B cell (primary cell): ENCODE measurements at regions not wholly inside any gene's neighbourhood (a gene's known extent, or its start where the extent isn't known, plus 50 kb on each side); places are given as distances from the start of the nearest gene placed in this dataset.
A peak's percentile ranks its signal among the peaks of the same experiment; 100 is the strongest.

Source experiments
- ATAC-seq: fragments of 200-7000 bp; cut with Tn5 transposase; one replicate; pipeline ENCODE4 v1.10.0; 2021; ENCODE audit warnings: low read depth, mild to moderate bottlenecking, moderate number of reproducible peaks, moderate library complexity
- CTCF ChIA-PET: fragments of 350-600 bp; sonication (Branson Sonifier 250); formaldehyde crosslinking; loops from one replicate; lab custom pipeline; 2021; ENCODE audit warnings: antibody characterized with exemption, inconsistent platforms; lab: Charles Lee
- POLR2A ChIA-PET: fragments of 350-600 bp; sonication (Branson Sonifier 250); formaldehyde crosslinking; loops from one replicate; lab custom pipeline; 2021; ENCODE audit warnings: antibody characterized with exemption; lab: Charles Lee
- DNase-seq: peaks from one replicate; pipeline ENCODE4 v3.0.0; 2013
- H2AFZ ChIP-seq: 2 replicates; pipeline ENCODE4 v1.6.1; 2012; ENCODE audit warnings: mild to moderate bottlenecking, low read depth, low read length; ENCODE audit not compliant: insufficient read depth, poor library complexity, severe bottlenecking
- H3K27ac ChIP-seq, 2 donors: 1 replicate in 1 of 2; 2 replicates in 1 of 2; pipeline ENCODE4 v1.5.1; 2012 to 2013; ENCODE audit warnings: low read length in 2 of 2, mild to moderate bottlenecking in 2 of 2, moderate library complexity in 1 of 2
- H3K27me3 ChIP-seq, 4 experiments: fragments of 200-600 bp in 1 of 4; sonication (generic) in 1 of 4; replicated peaks in 1 of 4; 1 replicate in 2 of 4; 2 replicates in 2 of 4; pipeline versions ENCODE4 v1.6.1 to v1.7.0; 2013 to 2016; ENCODE audit warnings: low read length in 3 of 4, mild to moderate bottlenecking in 2 of 4, mixed read lengths in 1 of 4, moderate library complexity in 1 of 4; ENCODE audit not compliant: insufficient read depth in 4 of 4, control insufficient read depth in 3 of 4; ENCODE audit errors: control extremely low read depth in 1 of 4
- H3K36me3 ChIP-seq, 2 experiments: replicated peaks in 1 of 2; 1 replicate in 1 of 2; 2 replicates in 1 of 2; pipeline versions ENCODE4 v1.6.1 to v1.7.1; 2013; ENCODE audit warnings: low read length in 1 of 2; ENCODE audit not compliant: insufficient read depth in 2 of 2, control insufficient read depth in 1 of 2; ENCODE audit errors: control extremely low read depth in 1 of 2, extremely low read depth in 1 of 2
- H3K4me1 ChIP-seq, 2 donors: fragments of 200-600 bp in 1 of 2; sonication (generic) in 1 of 2; 1 replicate in 1 of 2; 2 replicates in 1 of 2; pipeline versions ENCODE4 v1.5.1 to v1.6.1; 2013 to 2017; ENCODE audit warnings: low read length in 2 of 2; ENCODE audit not compliant: control insufficient read depth in 2 of 2, insufficient read depth in 2 of 2
- H3K4me2 ChIP-seq: replicated peaks from 2 replicates; pipeline ENCODE3; 2012; ENCODE audit warnings: mild to moderate bottlenecking, low read depth, low read length; ENCODE audit not compliant: poor library complexity, severe bottlenecking
- H3K4me3 ChIP-seq, 5 experiments: fragments of 200-600 bp in 1 of 5; sonication (generic) in 1 of 5; 1 replicate in 3 of 5; 2 replicates in 2 of 5; pipeline versions ENCODE4 v1.5.1 to v1.7.0; 2011 to 2016; ENCODE audit warnings: low read length in 4 of 5, mild to moderate bottlenecking in 4 of 5, low read depth in 2 of 5, control low read depth in 1 of 5, moderate library complexity in 1 of 5; ENCODE audit not compliant: insufficient read depth in 1 of 5; ENCODE audit errors: control extremely low read depth in 1 of 5, extremely low read depth in 1 of 5
- H3K79me2 ChIP-seq: fragments of 200-600 bp; sonication (generic); one replicate; pipeline ENCODE4 v1.6.0; 2016; ENCODE audit warnings: low read length; ENCODE audit not compliant: control insufficient read depth, insufficient read depth
- H3K9ac ChIP-seq: fragments of 200-600 bp; sonication (generic); 2 replicates; pipeline ENCODE4 v1.6.1; 2017; ENCODE audit warnings: mild to moderate bottlenecking, low read length, moderate library complexity
- H3K9me3 ChIP-seq, 3 donors: one replicate each; pipeline versions ENCODE4 v1.6.1 to v1.7.1; 2013; ENCODE audit warnings: low read length in 2 of 3; ENCODE audit not compliant: control insufficient read depth in 2 of 3, insufficient read depth in 1 of 3; ENCODE audit errors: control extremely low read depth in 1 of 3
- H4K20me1 ChIP-seq: 2 replicates; pipeline ENCODE4 v1.6.0; 2012; ENCODE audit warnings: mild to moderate bottlenecking, low read length; ENCODE audit not compliant: insufficient read depth, control insufficient read depth, poor library complexity, severe bottlenecking
- H3K27ac Mint-ChIP-seq: one replicate; pipeline ENCODE4 v1.8.0; 2021; ENCODE audit warnings: mixed read lengths
- H3K27me3 Mint-ChIP-seq: one replicate; pipeline ENCODE4 v1.8.0; 2021; ENCODE audit warnings: mixed read lengths
- H3K4me1 Mint-ChIP-seq: one replicate; pipeline ENCODE4 v1.8.0; 2021; ENCODE audit warnings: mixed read lengths
- H3K4me3 Mint-ChIP-seq: one replicate; pipeline ENCODE4 v1.8.0; 2021; ENCODE audit warnings: mixed read lengths
- H3K9me3 Mint-ChIP-seq: one replicate; pipeline ENCODE4 v1.8.0; 2022; ENCODE audit warnings: mixed read lengths; ENCODE audit not compliant: insufficient read depth
- CTCF ChIP-seq: fragments of 200-600 bp; IDR thresholded peaks from one replicate; pipeline ENCODE4 v1.8.0; 2022; ENCODE audit warnings: antibody characterized with exemption, mild to moderate bottlenecking
- EZH2 ChIP-seq: IDR thresholded peaks from 2 replicates; pipeline ENCODE4 v1.6.1; 2012; ENCODE audit warnings: borderline replicate concordance, low read depth, mild to moderate bottlenecking, moderate library complexity, low read length; ENCODE audit not compliant: insufficient read depth, poor library complexity, severe bottlenecking
- WGBS: methylation state at CpG from one replicate; pipeline ENCODE4 v1.1.5; 2013; ENCODE audit warnings: missing lambda C conversion rate; ENCODE audit not compliant: insufficient coverage; 5-methylcytosine and 5-hydroxymethylcytosine counted together
- intact Hi-C: fragments of 100-400 bp; cut with micrococcal nuclease; formaldehyde crosslinking; loops from one replicate; pipeline ENCODE4 v1.10.0; 2022

- Histone ChIP-seq H3K4me1 (peaks cover 8 to 14% of the 10 kb centered on the region in 2 donors), H3K36me3 (no peaks in the 10 kb centered on the region), H3K27ac (no peak overlapping the region), H2AFZ (no peak overlapping the region), H3K4me2 (no peak overlapping the region), H3K4me3 (no peak overlapping the region), H3K9me3 (peaks cover 2 to 11% (median 5%) of the 10 kb centered on the region in 3 donors), H3K9ac (no peak overlapping the region), H3K27me3 (no peaks in the 10 kb centered on the region), H4K20me1 (no peaks in the 10 kb centered on the region), H3K79me2 (no peaks in the 10 kb centered on the region)
- ATAC-seq: no peak
- ChIA-PET CTCF (no interaction called here), POLR2A (no interaction called here)
- Mint-ChIP-seq H3K9me3 (peaks cover 17% of the 10 kb centered on the region), H3K27me3 (no peaks in the 10 kb centered on the region), H3K27ac (no peak overlapping the region), H3K4me1 (peaks cover 16% of the 10 kb centered on the region), H3K4me3 (no peak overlapping the region)
- intact Hi-C loops: no loop called here
- TF ChIP-seq CTCF (no peak), EZH2 (no peak)
- no peak for DNase-seq
- WGBS: no CpG with 5 or more reads among the region's 2 CpGs
Observed at GRCh38 chr21:15300131-15300530, 235.3 kb upstream of the NRIP1 start.

GRCh38 chr21:15301014-15301413 lies 236.2 kb upstream of the NRIP1 start:
- Histone ChIP-seq H3K4me1 (peaks cover 8 to 11% of the 10 kb centered on the region in 2 donors), H4K20me1 (no peaks in the 10 kb centered on the region), H3K9ac (no peak overlapping the region), H3K4me2 (no peak overlapping the region), H3K9me3 (peaks cover 2 to 11% (median 5%) of the 10 kb centered on the region in 3 donors), H3K27ac (no peak overlapping the region), H2AFZ (no peak overlapping the region), H3K36me3 (no peaks in the 10 kb centered on the region), H3K27me3 (no peaks in the 10 kb centered on the region), H3K4me3 (no peak overlapping the region), H3K79me2 (no peaks in the 10 kb centered on the region)
- Mint-ChIP-seq H3K9me3 (peaks cover 17% of the 10 kb centered on the region), H3K4me3 (no peak overlapping the region), H3K27me3 (peaks cover 4% of the 10 kb centered on the region), H3K4me1 (peaks cover 16% of the 10 kb centered on the region), H3K27ac (no peak overlapping the region)
- ATAC-seq: no peak
- TF ChIP-seq EZH2: no peak
- TF ChIP-seq CTCF: no peak
- intact Hi-C loops: no loop called here
- peak; percentile 13 for DNase-seq
- WGBS: 76% methylated on average over 2 of the region's 3 CpGs
- ChIA-PET CTCF (no interaction called here), POLR2A (no interaction called here)
